ENCODE measurements at regions not wholly inside any gene's neighbourhood (a gene's known extent, or its start where the extent isn't known, plus 50 kb on each side); places are given as distances from the start of the nearest gene placed in this dataset.

- no peak for TF ChIP-seq CEBPB (IDR thresholded peaks at IDR 0.05)
- no peak for TF ChIP-seq EGR1 (IDR thresholded peaks at IDR 0.05)
- TF ChIP-seq REST (IDR thresholded peaks at IDR 0.05; ENCODE audit: low read depth), result no peak
- no peak for TF ChIP-seq CREB1 (IDR thresholded peaks at IDR 0.05; ENCODE audit: low read depth)
Observed at GRCh38 chr2:62597323-62597722, 91.3 kb upstream of the TMEM17 start.

- TF ChIP-seq EGR1 (IDR thresholded peaks at IDR 0.05) (no peak), TEAD4 (IDR thresholded peaks at IDR 0.05) (no peak), EP300 (IDR thresholded peaks at IDR 0.05; ENCODE audit: borderline replicate concordance) (no peak), USF1 (IDR thresholded peaks at IDR 0.05) (no peak), MAX (IDR thresholded peaks at IDR 0.05) (no peak), CREB1 (IDR thresholded peaks at IDR 0.05; ENCODE audit: low read depth) (no peak), REST (IDR thresholded peaks at IDR 0.05; ENCODE audit: low read depth) (no peak), TAF1 (IDR thresholded peaks at IDR 0.05; ENCODE audit: low read depth) (no peak), YY1 (IDR thresholded peaks at IDR 0.05; ENCODE audit: low read depth) (no peak), NFIC (IDR thresholded peaks at IDR 0.05) (no peak), TCF12 (IDR thresholded peaks at IDR 0.05; ENCODE audit: low read depth) (no peak), RAD21 (IDR thresholded peaks at IDR 0.05; ENCODE audit: low read depth) (no peak), FOXM1 (IDR thresholded peaks at IDR 0.05; ENCODE audit: borderline replicate concordance, low read depth) (no peak)
Observed at GRCh38 chr2:62596061-62596921, 90.3 kb upstream of the TMEM17 start.

DNA sequence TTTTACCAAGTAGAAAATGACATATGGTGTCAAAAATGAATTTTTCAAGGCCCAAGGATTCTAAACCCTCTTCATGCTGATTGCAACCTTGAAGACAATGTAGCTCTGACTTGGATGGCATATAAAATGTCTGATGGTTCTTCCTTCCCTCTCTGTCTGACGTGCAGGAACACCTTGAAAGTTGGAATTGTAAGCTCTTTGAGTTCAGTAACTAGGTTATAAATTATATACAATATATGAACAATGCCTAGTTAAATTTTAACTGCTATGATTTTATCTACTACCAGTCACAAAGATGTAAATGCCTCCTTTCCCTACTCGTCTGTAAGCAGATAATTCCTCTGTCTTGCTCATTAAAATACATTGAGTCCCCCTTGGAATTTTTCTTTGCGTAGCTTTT lies 89.5 kb upstream of the TMEM17 start:
- TF ChIP-seq EP300 (IDR thresholded peaks at IDR 0.05; ENCODE audit: borderline replicate concordance), result no peak
- no peak for TF ChIP-seq NFIC (IDR thresholded peaks at IDR 0.05)
- no peak for TF ChIP-seq EGR1 (IDR thresholded peaks at IDR 0.05)

DNA sequence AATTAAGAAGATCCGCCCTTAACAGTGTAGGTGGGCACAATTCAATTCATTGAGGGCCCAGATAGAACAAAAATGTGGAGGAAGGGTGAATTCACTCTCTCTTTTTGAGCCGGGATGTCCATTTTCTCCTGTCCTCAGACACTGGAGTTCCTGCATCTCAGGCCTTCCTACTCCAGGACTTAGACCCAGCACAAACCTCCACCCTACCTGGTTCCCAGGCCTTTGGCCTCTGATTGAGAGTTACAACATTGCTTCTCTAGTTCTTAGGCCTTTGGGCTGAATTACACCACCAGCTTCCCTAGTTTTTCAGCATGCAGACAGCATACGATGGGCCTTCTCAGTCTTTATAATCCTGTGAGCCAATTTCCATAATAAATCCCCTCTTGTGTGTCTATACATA lies 87.8 kb upstream of the TMEM17 start:
- TF ChIP-seq REST (IDR thresholded peaks at IDR 0.05; ENCODE audit: low read depth), result no peak
- TF ChIP-seq RAD21 (IDR thresholded peaks at IDR 0.05; ENCODE audit: low read depth), result no peak
- TF ChIP-seq EGR1 (IDR thresholded peaks at IDR 0.05), result no peak

DNA sequence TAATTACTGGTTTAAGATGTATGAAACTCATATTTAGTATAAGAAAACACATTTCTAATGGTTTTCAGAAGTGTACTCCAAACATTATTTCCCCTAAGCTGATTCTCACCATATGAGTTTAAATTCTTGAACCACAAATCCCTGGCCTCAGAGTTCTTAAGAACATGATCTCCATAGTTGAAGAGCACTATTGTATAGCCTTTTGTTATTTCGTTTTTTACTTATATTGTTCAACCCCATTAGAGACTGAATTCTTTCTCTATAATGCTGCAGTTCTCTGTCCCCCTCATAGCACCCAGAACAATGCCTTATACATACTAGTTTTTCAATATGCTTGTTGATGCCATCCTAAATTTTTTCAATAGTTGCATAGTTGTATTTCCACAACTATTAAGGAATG lies 85.5 kb upstream of the TMEM17 start:
- no peak for TF ChIP-seq MAX (IDR thresholded peaks at IDR 0.05)
- no peak for TF ChIP-seq RAD21 (IDR thresholded peaks at IDR 0.05; ENCODE audit: low read depth)
- no peak for TF ChIP-seq EP300 (IDR thresholded peaks at IDR 0.05; ENCODE audit: borderline replicate concordance)
- no peak for TF ChIP-seq FOXM1 (IDR thresholded peaks at IDR 0.05; ENCODE audit: borderline replicate concordance, low read depth)
- no peak for TF ChIP-seq YY1 (IDR thresholded peaks at IDR 0.05; ENCODE audit: low read depth)
- no peak for TF ChIP-seq EGR1 (IDR thresholded peaks at IDR 0.05)
- no peak for TF ChIP-seq CEBPB (IDR thresholded peaks at IDR 0.05)
- no peak for TF ChIP-seq TAF1 (IDR thresholded peaks at IDR 0.05; ENCODE audit: low read depth)
- no peak for TF ChIP-seq TCF12 (IDR thresholded peaks at IDR 0.05; ENCODE audit: low read depth)
- no peak for TF ChIP-seq USF1 (IDR thresholded peaks at IDR 0.05)
- no peak for TF ChIP-seq TEAD4 (IDR thresholded peaks at IDR 0.05)
- no peak for TF ChIP-seq CREB1 (IDR thresholded peaks at IDR 0.05; ENCODE audit: low read depth)
- no peak for TF ChIP-seq ZBTB7A (IDR thresholded peaks at IDR 0.05; ENCODE audit: low read depth)
- TF ChIP-seq NFIC (IDR thresholded peaks at IDR 0.05), result no peak
- no peak for TF ChIP-seq REST (IDR thresholded peaks at IDR 0.05; ENCODE audit: low read depth)

Data from Ishikawa (cell line).